Cardiac fibroblast (primary cell): ENCODE measurements at regions not wholly inside any gene's neighbourhood (a gene's known extent, or its start where the extent isn't known, plus 50 kb on each side); places are given as distances from the start of the nearest gene placed in this dataset.

Experiments
- DNase-seq, 2 donors: peaks; one replicate each; pipeline versions ENCODE4 v3.0.0 to v3.0.0-alpha.2; 2010; ENCODE audit warnings: low read depth in 2 of 2
- H3K4me3 ChIP-seq, 2 donors: replicated peaks in 1 of 2; 1 replicate in 1 of 2; 2 replicates in 1 of 2; pipeline ENCODE4 v1.5.1; 2011; ENCODE audit warnings: low read depth in 2 of 2, low read length in 2 of 2, mild to moderate bottlenecking in 2 of 2, moderate library complexity in 1 of 2
- CTCF ChIP-seq: IDR thresholded peaks from one replicate; pipeline ENCODE4 v1.5.1; 2011; ENCODE audit warnings: low read depth, mild to moderate bottlenecking, low read length, inconsistent platforms

GRCh38 chr10:81814842-81815241 is 60.2 kb upstream of the NRG3 start:
- peak in 1 of 2 donors; percentile 44 for DNase-seq
- TF ChIP-seq CTCF = no peak
- H3K4me3 ChIP-seq = no peak overlapping the region

DNA sequence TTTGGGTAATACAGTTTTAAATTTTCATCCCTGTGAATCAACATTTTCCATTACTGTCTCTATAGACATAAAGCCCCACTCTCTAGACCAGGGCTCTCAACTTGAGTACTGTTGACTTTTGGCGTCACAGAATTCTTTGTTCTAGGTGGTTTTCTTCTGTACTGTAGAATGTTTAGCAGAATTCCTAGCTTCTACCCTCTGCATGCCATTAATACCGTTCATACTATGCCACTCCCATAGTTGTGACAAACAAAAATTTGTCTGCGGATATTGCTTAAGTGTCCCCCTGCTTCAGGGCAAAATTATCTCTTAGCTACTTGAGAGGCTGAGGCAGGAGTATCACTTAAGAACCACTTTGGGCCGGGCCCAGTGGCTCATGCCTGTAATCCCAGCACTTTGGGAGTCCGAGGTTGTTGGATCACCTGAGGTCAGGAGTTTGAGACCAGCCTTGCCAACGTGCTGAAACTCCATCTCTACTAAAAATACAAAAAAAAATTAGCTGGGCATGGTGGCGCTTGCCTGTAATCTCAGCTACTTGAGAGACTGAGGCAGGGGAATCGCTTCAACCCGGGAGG is 57.3 kb upstream of the NRG3 start:
- TF ChIP-seq CTCF = no peak
- DNase-seq = no peak
- H3K4me3 ChIP-seq = no peak overlapping the region

GRCh38 chr10:81820418-81820817 is 54.6 kb upstream of the NRG3 start:
- TF ChIP-seq CTCF = peak; percentile 38
- peak in 1 of 2 donors; percentile 46 for DNase-seq

More at GRCh38 chr10:81820418-81820817, 54.6 kb upstream of the NRG3 start:
- H3K4me3 ChIP-seq = no peak overlapping the region
